CD8-positive, alpha-beta memory T cell (primary cell): ENCODE measurements at regions not wholly inside any gene's neighbourhood (a gene's known extent, or its start where the extent isn't known, plus 50 kb on each side); places are given as distances from the start of the nearest gene placed in this dataset.

Experiments
- CTCF ChIA-PET: fragments of 350-600 bp; sonication (Branson Sonifier 250); formaldehyde crosslinking; loops from one replicate; lab custom pipeline; 2021; ENCODE audit warnings: antibody characterized with exemption; lab: Charles Lee
- POLR2A ChIA-PET: fragments of 350-600 bp; sonication (Branson Sonifier 250); formaldehyde crosslinking; loops from one replicate; lab custom pipeline; 2021; ENCODE audit warnings: antibody characterized with exemption; lab: Charles Lee
- DNase-seq, 5 donors: peaks; one replicate each; pipeline versions ENCODE4 v3.0.0 to v3.0.0-alpha.2; 2020 to 2022; ENCODE audit warnings: mixed read lengths in 1 of 5
- H3K27ac ChIP-seq: one replicate; pipeline ENCODE4 v1.7.0; 2013; ENCODE audit warnings: low read depth, mild to moderate bottlenecking, low read length, moderate library complexity
- H3K27me3 ChIP-seq: 2 replicates; pipeline ENCODE4 v1.7.0; 2013; ENCODE audit warnings: low read length, mild to moderate bottlenecking; ENCODE audit not compliant: insufficient read depth, poor library complexity, severe bottlenecking
- H3K36me3 ChIP-seq: 2 replicates; pipeline ENCODE4 v1.7.0; 2013; ENCODE audit warnings: mild to moderate bottlenecking, low read length, moderate library complexity; ENCODE audit not compliant: insufficient read depth
- H3K4me1 ChIP-seq: 2 replicates; pipeline ENCODE4 v1.7.0; 2013; ENCODE audit warnings: mild to moderate bottlenecking, low read length, moderate library complexity; ENCODE audit not compliant: insufficient read depth
- H3K4me3 ChIP-seq: 2 replicates; pipeline ENCODE4 v1.7.0; 2013; ENCODE audit warnings: mild to moderate bottlenecking, low read length
- H3K9me3 ChIP-seq: 2 replicates; pipeline ENCODE4 v1.7.0; 2013; ENCODE audit warnings: mild to moderate bottlenecking, low read length
- H3K27ac Mint-ChIP-seq, 8 donors: one replicate each; pipeline ENCODE4 v1.8.0; 2020 to 2021; ENCODE audit warnings: mixed read lengths in 8 of 8, mild to moderate bottlenecking in 6 of 8, inconsistent platforms in 3 of 8, moderate library complexity in 3 of 8
- H3K27me3 Mint-ChIP-seq, 2 donors: one replicate each; pipeline ENCODE4 v1.8.0; 2020 to 2021; ENCODE audit warnings: mixed read lengths in 2 of 2, mild to moderate bottlenecking in 1 of 2, moderate library complexity in 1 of 2
- H3K36me3 Mint-ChIP-seq, 3 donors: one replicate each; pipeline ENCODE4 v1.8.0; 2020 to 2021; ENCODE audit warnings: mixed read lengths in 3 of 3, inconsistent platforms in 1 of 3, mild to moderate bottlenecking in 1 of 3
- H3K4me1 Mint-ChIP-seq, 3 donors: one replicate each; pipeline ENCODE4 v1.8.0; 2020 to 2021; ENCODE audit warnings: mixed read lengths in 3 of 3, inconsistent platforms in 1 of 3, mild to moderate bottlenecking in 1 of 3
- H3K4me3 Mint-ChIP-seq, 7 donors: one replicate each; pipeline ENCODE4 v1.8.0; 2020 to 2021; ENCODE audit warnings: mixed read lengths in 7 of 7, mild to moderate bottlenecking in 6 of 7, moderate library complexity in 4 of 7, inconsistent platforms in 2 of 7
- H3K9me3 Mint-ChIP-seq, 5 donors: one replicate each; pipeline ENCODE4 v1.8.0; 2020 to 2022; ENCODE audit warnings: mixed read lengths in 5 of 5, mild to moderate bottlenecking in 3 of 5, moderate library complexity in 2 of 5, inconsistent platforms in 1 of 5

GRCh38 chr10:85513436-85513835, 853.2 kb downstream of the GRID1 start:
- CTCF ChIA-PET: no interaction called here
- Mint-ChIP-seq H3K27me3 (peaks cover 4 to 10% of the 10 kb centered on the region in 2 donors), H3K4me1 (no peaks in the 10 kb centered on the region), H3K4me3 (no peak overlapping the region), H3K9me3 (peaks cover 0 to 2% (median 0%) of the 10 kb centered on the region in 5 donors), H3K36me3 (no peaks in the 10 kb centered on the region), H3K27ac (no peak overlapping the region)
- POLR2A ChIA-PET: no interaction called here
- Histone ChIP-seq H3K36me3 (no peaks in the 10 kb centered on the region), H3K27me3 (no peaks in the 10 kb centered on the region), H3K4me1 (no peaks in the 10 kb centered on the region), H3K27ac (no peak overlapping the region), H3K9me3 (no peaks in the 10 kb centered on the region), H3K4me3 (no peak overlapping the region)
- DNase-seq: no peak

- Mint-ChIP-seq H3K27ac (no peak overlapping the region), H3K27me3 (peaks cover 2 to 10% of the 10 kb centered on the region in 2 donors), H3K36me3 (no peaks in the 10 kb centered on the region), H3K9me3 (peaks cover 0 to 2% (median 0%) of the 10 kb centered on the region in 5 donors), H3K4me3 (no peak overlapping the region), H3K4me1 (no peaks in the 10 kb centered on the region)
- Histone ChIP-seq H3K27me3 (no peaks in the 10 kb centered on the region), H3K27ac (no peak overlapping the region), H3K9me3 (no peaks in the 10 kb centered on the region), H3K4me3 (no peak overlapping the region), H3K4me1 (no peaks in the 10 kb centered on the region), H3K36me3 (no peaks in the 10 kb centered on the region)
- DNase-seq: no peak
- ChIA-PET CTCF (no interaction called here), POLR2A (no interaction called here)
Measured at GRCh38 chr10:85515316-85515715, 851.3 kb downstream of the GRID1 start.

GRCh38 chr10:85524001-85524666, 842.5 kb downstream of the GRID1 start:
- Mint-ChIP-seq H3K27me3 (peaks cover 2 to 3% of the 10 kb centered on the region in 2 donors), H3K4me1 (no peaks in the 10 kb centered on the region), H3K27ac (no peak overlapping the region), H3K4me3 (no peak overlapping the region), H3K9me3 (peaks cover 4 to 8% (median 7%) of the 10 kb centered on the region in 5 donors), H3K36me3 (no peaks in the 10 kb centered on the region)
- CTCF ChIA-PET: no interaction called here
- Histone ChIP-seq H3K36me3 (no peaks in the 10 kb centered on the region), H3K4me3 (no peak overlapping the region), H3K9me3 (no peaks in the 10 kb centered on the region), H3K4me1 (no peaks in the 10 kb centered on the region), H3K27ac (no peak overlapping the region), H3K27me3 (no peaks in the 10 kb centered on the region)
- DNase-seq: no peak
- POLR2A ChIA-PET: no interaction called here

GRCh38 chr10:85527616-85528317, 838.8 kb downstream of the GRID1 start:
- no peaks in the 10 kb centered on the region for H3K4me1 Mint-ChIP-seq
- H3K27me3 Mint-ChIP-seq: peaks cover 1 to 4% of the 10 kb centered on the region in 2 donors
- ChIA-PET CTCF (no interaction called here), POLR2A (no interaction called here)
- Histone ChIP-seq H3K36me3 (no peaks in the 10 kb centered on the region), H3K27ac (no peak overlapping the region), H3K9me3 (no peaks in the 10 kb centered on the region), H3K27me3 (no peaks in the 10 kb centered on the region), H3K4me3 (no peak overlapping the region), H3K4me1 (no peaks in the 10 kb centered on the region)
- peaks cover 4 to 8% (median 5%) of the 10 kb centered on the region in 5 donors for H3K9me3 Mint-ChIP-seq
- no peak overlapping the region for H3K4me3 Mint-ChIP-seq
- no peaks in the 10 kb centered on the region for H3K36me3 Mint-ChIP-seq
- no peak overlapping the region for H3K27ac Mint-ChIP-seq
- DNase-seq: no peak

- H3K4me3 ChIP-seq: no peak overlapping the region
- Mint-ChIP-seq H3K27ac (no peak overlapping the region), H3K4me3 (no peak overlapping the region), H3K36me3 (no peaks in the 10 kb centered on the region), H3K4me1 (no peaks in the 10 kb centered on the region), H3K9me3 (peaks cover 4 to 8% (median 5%) of the 10 kb centered on the region in 5 donors), H3K27me3 (peaks cover 5% of the 10 kb centered on the region in 2 donors)
- H3K4me1 ChIP-seq: no peaks in the 10 kb centered on the region
- no peak overlapping the region for H3K27ac ChIP-seq
- no peak for DNase-seq
- POLR2A ChIA-PET: no interaction called here
- H3K27me3 ChIP-seq: no peaks in the 10 kb centered on the region
- CTCF ChIA-PET: no interaction called here
- no peaks in the 10 kb centered on the region for H3K9me3 ChIP-seq
- no peaks in the 10 kb centered on the region for H3K36me3 ChIP-seq
Measured at GRCh38 chr10:85528318-85528652, 838.3 kb downstream of the GRID1 start.

- Mint-ChIP-seq H3K4me1 (no peaks in the 10 kb centered on the region), H3K9me3 (peaks cover 4 to 10% (median 7%) of the 10 kb centered on the region in 5 donors), H3K27me3 (peaks cover 2 to 5% of the 10 kb centered on the region in 2 donors), H3K36me3 (no peaks in the 10 kb centered on the region), H3K27ac (no peak overlapping the region), H3K4me3 (no peak overlapping the region)
- H3K27ac ChIP-seq: no peak overlapping the region
- no peaks in the 10 kb centered on the region for H3K4me1 ChIP-seq
- CTCF ChIA-PET: no interaction called here
- DNase-seq: no peak
- no peaks in the 10 kb centered on the region for H3K9me3 ChIP-seq
- POLR2A ChIA-PET: no interaction called here
- no peak overlapping the region for H3K4me3 ChIP-seq
- H3K36me3 ChIP-seq: no peaks in the 10 kb centered on the region
- H3K27me3 ChIP-seq: no peaks in the 10 kb centered on the region
Measured at GRCh38 chr10:85531706-85532105, 834.9 kb downstream of the GRID1 start.

GRCh38 chr10:85532773-85533172, 833.8 kb downstream of the GRID1 start:
- no peak overlapping the region for H3K27ac ChIP-seq
- no peaks in the 10 kb centered on the region for H3K4me1 ChIP-seq
- H3K4me3 ChIP-seq: no peak overlapping the region
- H3K27me3 Mint-ChIP-seq: peaks cover 2 to 5% of the 10 kb centered on the region in 2 donors
- no peak overlapping the region for H3K4me3 Mint-ChIP-seq
- no peaks in the 10 kb centered on the region for H3K9me3 ChIP-seq
- H3K36me3 Mint-ChIP-seq: no peaks in the 10 kb centered on the region
- H3K36me3 ChIP-seq: no peaks in the 10 kb centered on the region
- ChIA-PET CTCF (no interaction called here), POLR2A (no interaction called here)
- H3K27ac Mint-ChIP-seq: no peak overlapping the region
- peaks cover 4 to 13% (median 6%) of the 10 kb centered on the region in 5 donors for H3K9me3 Mint-ChIP-seq
- no peaks in the 10 kb centered on the region for H3K4me1 Mint-ChIP-seq
- H3K27me3 ChIP-seq: no peaks in the 10 kb centered on the region
- DNase-seq: no peak

- Histone ChIP-seq H3K4me1 (no peaks in the 10 kb centered on the region), H3K27ac (no peak overlapping the region), H3K4me3 (no peak overlapping the region), H3K9me3 (no peaks in the 10 kb centered on the region), H3K27me3 (no peaks in the 10 kb centered on the region), H3K36me3 (no peaks in the 10 kb centered on the region)
- peaks cover 2 to 5% of the 10 kb centered on the region in 2 donors for H3K27me3 Mint-ChIP-seq
- no peaks in the 10 kb centered on the region for H3K36me3 Mint-ChIP-seq
- peaks cover 0 to 8% (median 0%) of the 10 kb centered on the region in 5 donors for H3K9me3 Mint-ChIP-seq
- POLR2A ChIA-PET: no interaction called here
- no peak overlapping the region for H3K27ac Mint-ChIP-seq
- DNase-seq: no peak
- CTCF ChIA-PET: no interaction called here
- no peaks in the 10 kb centered on the region for H3K4me1 Mint-ChIP-seq
- no peak overlapping the region for H3K4me3 Mint-ChIP-seq
Measured at GRCh38 chr10:85535926-85536325, 830.7 kb downstream of the GRID1 start.
